ENCODE measurements at regions not wholly inside any gene's neighbourhood (a gene's known extent, or its start where the extent isn't known, plus 50 kb on each side); places are given as distances from the start of the nearest gene placed in this dataset.

DNA sequence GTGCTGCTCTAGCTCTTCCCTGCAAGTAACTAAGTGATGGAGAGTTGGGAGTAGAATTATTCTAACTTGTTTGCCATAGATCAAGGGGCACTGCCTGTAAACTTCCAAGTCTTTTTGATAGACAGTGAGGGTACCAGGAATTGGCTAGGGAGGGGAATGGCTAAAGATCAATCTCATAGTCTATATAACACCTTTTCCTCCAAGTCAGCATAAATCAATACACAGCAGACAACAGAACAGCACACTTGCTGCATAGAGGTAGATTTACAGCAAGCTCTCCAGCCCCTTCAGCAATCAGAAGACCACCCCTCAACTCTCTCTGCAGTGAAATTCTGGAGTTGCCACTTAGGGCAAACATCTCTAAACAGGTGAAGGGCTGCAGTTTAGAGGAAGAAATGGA is 643.5 kb upstream of the KLF4 start:
- DNase-seq (ENCODE audit: low read depth in 1 of 2, low spot score in 1 of 2) = no peak

DNA sequence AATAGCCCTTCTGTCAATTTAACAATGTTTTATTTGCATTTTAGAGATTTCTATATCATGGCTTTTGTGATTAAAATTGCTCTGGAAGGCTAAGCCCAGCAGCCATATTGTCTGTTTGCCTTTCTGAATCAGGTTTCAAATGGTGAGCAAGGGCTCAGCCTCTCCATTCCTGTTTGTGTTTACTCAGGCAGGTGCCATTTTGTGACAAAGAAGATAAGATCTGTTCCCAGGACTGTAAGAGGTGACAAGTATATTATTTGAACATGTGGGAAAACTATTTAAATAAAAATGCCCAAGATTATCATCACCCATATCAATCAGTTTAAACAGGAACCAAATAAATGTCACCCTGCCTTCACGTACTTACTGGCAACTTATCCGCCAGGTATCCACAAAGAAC is 641.3 kb upstream of the KLF4 start:
- DNase-seq (ENCODE audit: low read depth in 1 of 2, low spot score in 1 of 2) = no peak

DNA sequence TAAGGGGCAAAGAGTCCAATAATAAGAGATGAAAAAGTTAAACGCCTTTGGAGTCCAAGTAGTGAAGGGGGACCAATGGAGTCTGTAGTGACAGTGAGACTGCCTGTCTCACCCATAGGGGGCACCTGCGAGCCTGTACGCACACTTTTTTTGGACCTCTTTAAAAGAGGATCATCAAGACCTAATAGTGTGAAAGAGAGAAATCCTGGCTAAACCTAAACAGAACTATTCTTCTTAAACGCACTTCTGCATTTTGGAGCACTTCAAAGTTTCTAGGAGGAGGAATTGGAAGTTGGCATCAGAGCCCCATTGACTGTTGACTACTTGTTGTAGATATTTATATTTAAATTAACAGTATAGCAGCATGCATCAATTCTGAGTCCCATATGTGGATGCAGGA is 636.1 kb upstream of the KLF4 start:
- no peak for DNase-seq (ENCODE audit: low read depth in 1 of 2, low spot score in 1 of 2)

DNA sequence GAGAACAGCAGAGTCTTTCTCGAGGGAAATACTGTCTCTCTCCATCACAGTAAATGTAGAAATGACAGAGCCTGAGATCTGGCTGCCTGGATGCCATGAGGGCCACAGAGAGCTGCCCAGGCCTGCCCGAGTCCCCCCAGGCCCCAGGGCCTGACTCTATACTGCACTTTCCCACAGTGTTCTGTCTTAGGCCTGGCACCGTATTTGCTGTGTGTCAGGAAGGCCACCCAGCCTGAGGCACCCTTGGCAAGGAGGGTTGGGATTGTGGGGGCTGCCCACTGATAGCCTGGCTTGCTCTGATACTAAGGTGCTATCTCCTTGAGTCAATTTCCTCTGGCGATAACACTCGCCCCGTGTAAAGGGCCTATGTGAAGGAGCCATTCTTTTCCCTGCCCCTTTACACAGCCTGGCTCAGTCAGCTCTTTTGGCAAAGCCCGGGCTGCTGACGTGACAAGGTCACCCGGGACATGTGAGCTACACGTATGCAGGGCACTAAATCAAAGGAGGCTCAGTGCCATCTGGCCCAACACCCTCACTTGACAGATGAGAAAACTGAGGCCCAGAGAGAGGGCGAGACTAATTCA is 630.1 kb upstream of the KLF4 start:
- no peak for DNase-seq (ENCODE audit: low read depth in 1 of 2, low spot score in 1 of 2)

DNA sequence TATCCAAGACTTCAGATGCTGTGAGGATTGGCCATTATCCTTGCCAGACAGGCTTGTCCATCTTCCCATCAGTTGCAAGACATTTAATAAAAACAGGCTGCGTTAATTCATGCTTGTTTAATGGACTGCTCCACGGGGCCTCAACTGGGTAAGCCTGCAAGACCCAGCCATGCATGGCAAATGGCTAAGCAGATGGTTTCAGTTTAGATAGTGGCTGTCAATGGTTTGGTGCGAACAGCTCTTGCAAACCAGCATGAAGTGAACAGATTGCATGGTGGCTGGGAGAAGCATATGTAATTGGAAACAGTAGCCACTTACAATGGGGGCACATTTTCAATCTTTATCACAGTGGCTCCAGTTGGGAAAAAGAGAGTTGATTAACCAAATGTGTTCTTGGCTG is 628.2 kb upstream of the KLF4 start:
- DNase-seq (ENCODE audit: low read depth in 1 of 2, low spot score in 1 of 2) = no peak

DNA sequence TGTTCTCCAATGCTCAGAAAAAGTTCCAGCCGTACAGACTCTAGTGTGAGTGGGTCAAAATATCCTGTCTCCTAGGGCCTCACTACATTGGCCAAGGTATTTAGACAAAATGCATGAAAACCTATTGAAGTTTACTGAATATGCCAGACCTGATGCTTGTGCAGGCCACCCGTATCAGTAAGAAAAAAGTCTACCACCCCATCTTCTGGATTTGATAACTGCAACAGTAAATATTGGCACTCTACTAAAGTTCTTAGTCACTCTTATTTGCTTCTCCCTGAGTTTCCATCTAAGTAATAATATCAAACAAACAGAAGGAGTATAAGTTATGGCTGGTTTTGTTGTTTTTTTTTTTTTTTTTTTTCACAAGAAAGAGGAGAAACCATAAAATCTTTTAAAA is 627.7 kb upstream of the KLF4 start:
- no peak for DNase-seq (ENCODE audit: low read depth in 1 of 2, low spot score in 1 of 2)

DNA sequence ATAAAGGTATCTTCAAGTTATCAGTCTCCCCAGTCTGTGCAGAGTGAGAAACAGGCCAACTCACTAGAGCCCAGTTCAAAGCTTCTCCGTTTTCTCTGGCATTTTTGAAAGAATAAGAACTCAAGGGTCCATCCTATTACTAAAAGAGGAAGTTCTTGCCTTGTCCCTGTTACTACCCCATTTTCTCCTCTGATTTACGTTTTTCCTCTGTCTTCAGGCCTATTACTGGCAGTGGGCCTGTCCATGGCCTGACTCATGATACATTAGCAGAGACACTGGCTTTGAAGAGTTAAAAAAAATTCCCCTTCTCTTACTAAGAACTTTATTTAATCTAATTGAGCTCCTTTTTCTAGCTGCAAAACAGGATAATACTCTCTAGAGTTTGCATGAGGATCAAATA is 624.0 kb upstream of the KLF4 start:
- no peak for DNase-seq (ENCODE audit: low read depth in 1 of 2, low spot score in 1 of 2)

DNA sequence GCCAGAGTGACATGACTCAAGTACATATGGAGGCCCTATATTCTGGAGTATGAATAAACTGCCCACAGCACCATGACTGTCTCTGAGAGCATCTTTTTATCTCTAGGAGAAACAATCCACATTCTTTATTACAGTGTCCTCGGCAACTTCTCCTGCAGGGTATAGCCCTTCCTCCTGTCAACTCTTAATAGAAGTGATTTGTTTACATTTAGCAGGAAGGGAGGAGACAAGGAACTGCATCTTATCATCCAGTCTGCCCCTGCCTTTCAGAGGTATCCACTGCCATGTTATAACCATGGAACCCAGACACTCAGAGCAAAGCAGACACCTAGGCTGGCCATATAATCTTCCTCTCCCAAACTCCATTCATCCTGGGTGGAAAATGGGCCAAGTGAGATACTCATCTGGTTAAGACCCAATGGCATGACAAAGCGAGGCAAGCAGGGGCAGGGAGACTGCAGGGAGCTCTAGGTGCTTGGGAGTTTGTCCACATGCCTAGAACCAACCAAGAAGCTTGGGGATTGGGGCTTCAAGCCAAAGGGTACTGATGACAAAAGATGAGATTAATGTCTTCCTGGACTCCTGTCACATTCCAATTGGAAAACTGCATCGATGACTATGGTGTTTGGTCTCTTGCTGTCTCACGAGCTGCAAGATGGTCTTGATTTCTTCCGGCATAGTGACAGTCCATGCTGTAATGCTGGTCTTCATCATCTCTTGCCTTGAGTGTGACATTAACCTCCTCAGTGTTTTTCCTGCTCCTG is 620.5 kb upstream of the KLF4 start:
- no peak for DNase-seq (ENCODE audit: low read depth in 1 of 2, low spot score in 1 of 2)

DNA sequence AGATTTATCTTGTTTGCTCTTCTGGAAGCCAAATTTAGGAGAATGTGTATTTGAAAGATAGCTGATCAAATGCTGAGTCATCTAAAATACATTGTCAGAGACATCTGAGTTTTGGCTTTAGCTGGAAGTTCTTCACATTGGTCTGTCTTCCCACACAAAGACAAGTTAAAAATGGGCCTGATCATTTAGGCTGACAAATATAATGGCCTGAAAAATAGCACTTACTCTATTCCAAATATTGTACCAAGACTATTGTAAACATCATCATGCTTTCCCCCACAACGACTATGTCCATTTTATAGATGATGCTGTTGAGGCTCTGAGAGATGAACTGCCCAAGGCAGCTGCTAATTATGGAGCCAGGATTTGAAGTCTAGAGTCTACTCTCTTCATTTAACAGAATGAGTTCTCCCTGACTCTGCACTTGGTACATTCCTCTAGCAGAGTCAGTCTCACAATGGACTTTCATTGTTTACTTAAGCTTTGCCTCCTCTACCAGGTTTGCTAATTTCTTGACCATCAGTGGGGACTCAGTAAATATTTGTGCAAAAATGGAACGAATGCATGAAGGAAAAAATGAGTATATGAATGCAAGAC is 619.4 kb upstream of the KLF4 start:
- no peak for DNase-seq (ENCODE audit: low read depth in 1 of 2, low spot score in 1 of 2)

DNA sequence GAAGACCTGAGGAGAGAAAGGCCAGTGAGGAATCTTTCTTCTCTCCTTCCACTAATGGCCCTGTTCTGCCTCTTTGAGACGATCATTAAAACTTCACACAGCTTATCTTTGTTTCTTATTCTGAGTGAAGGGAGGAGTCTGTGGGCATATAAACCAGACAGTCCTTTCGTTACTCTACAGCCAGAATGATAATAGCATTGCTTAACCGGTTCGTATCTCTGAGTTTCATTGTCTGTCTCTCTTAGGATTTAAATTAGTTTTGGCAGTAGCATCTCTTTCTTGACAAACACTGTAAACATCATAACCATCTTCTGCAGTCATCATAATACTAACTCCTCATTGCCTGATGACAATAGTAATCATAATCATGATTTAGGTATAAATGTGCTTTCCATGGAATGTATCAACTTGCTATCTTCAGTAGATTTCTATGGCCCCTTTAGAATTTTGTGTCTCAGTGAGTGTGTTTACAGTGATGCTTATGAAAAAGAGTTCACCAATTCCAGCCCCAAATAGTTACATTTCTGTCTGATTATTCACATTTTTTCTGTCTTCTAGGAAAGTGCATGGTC is 618.8 kb upstream of the KLF4 start:
- no peak for DNase-seq (ENCODE audit: low read depth in 1 of 2, low spot score in 1 of 2)

DNA sequence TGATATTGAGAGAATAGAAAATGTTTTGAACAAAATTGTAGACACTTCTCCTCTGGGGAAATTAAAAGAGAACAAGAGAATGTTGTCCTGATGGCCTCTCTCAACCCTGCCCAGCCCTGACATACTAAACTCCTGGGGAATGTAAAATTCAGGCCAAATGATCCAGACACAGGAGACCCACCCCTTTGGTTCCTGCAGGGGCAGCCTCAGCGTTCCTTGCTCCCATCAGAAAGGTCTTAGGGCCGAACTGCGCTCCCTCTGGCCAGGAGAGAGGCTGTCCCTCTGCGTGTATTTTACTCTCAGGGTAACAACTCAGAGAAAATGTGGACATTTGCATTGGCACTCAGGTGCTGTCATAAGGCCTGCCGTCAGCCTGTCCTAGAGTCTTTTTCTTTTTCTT is 616.3 kb upstream of the KLF4 start:
- DNase-seq (ENCODE audit: low read depth in 1 of 2, low spot score in 1 of 2) = no peak

DNA sequence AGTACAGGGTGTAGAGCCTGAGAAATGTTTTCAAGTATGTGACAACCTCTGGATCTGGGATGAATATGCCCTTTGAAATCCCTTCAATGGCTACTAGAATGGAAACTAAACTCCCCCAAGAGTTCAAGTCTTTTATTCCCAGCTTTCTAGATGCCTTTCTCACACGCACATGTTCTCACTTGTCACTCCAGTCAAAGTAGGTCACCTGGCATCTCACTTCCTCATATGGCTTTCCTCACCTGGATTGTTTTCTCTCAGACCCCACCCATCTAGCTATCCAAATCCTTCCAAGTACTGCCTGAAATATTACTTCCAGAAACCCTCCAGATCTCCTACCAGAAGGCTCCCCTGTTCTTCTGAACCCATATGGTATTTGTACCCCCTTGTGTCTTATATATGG is 615.4 kb upstream of the KLF4 start:
- no peak for DNase-seq (ENCODE audit: low read depth in 1 of 2, low spot score in 1 of 2)

DNA sequence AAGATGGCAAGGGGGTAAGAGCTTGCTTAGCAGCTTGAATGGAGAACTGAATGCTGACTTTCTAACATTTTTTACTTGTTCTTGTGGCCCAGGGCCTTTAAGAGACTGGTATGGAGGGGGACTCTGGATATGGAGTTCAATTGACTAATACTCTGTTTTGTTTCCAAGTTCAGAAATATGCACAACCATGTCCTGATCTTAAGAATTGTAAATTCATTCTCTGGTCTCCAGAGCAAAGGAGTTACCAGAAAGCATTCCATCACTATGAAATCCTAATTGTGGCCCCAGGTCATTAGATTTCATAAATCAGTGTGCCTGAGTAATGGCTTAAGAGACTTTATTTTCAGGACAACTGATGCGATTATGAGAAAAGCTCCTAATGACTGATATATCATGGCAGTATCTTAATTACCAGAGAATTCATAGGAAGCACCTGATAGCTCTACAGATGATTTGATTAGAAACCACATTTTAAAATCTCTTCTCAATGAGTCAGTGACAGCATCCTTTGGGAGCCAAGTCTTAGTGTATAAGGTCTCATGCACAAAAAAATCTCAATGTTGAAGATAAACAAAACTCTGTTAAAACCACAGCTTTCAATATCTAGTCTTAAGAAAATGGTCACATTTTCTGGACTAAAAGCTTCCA is 613.6 kb upstream of the KLF4 start:
- no peak for DNase-seq (ENCODE audit: low read depth in 1 of 2, low spot score in 1 of 2)

DNA sequence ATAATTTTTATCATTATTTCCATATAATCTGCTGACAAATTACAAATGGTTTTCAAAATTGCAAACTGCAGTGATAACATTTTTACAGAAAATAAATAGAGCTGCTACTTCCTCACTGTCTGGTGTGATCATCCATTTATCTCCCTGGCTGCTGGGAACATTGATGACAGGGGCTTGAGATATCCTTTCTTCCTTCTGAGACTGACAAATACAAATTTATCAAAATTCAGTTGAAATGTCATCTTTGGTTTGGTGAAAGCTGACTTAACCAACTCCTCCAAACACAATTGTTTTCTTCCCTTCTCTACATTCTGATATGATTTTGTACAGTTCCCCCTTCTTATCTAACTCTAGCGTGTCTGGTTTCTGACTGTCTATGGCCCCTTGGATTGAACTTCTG is 611.8 kb upstream of the KLF4 start:
- no peak for DNase-seq (ENCODE audit: low read depth in 1 of 2, low spot score in 1 of 2)

DNA sequence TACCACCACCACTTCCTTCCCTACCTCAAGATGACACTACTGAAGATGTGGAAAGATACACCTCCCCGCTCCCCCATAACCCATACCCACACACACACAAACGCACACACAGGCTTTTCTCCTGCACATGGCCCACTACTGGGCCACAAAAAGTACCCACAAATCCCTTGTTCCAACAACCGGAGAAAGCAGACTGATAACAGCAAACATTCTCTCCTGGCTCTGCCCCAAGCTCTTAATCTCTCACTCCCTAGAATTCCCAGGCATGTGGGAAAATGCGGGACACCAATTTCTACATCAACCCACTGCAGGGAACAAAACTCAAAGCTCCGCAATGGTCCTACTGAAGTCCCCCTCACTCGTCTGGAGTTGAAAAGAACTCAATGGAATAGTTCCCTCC is 611.0 kb upstream of the KLF4 start:
- DNase-seq (ENCODE audit: low read depth in 1 of 2, low spot score in 1 of 2) = no peak

DNA sequence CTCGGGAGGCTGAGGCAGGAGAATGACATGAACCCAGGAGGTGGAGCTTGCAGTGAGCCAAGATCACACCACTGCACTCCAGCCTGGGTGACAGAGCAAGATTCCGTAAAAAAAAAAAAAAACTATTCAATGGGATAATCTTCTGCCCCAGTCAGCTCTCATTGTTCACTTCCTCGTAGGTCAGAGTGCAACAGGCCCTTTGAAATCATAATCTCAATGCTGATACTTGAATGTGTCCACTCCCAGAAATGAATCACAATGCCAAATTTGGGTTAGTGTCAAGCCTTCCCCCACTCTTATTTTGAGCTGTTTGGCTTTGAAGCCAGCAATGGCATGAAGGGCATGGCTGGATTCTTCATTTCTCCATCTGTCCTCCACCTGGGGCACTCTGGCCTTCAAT is 610.3 kb upstream of the KLF4 start:
- DNase-seq (ENCODE audit: low read depth in 1 of 2, low spot score in 1 of 2) = no peak

DNA sequence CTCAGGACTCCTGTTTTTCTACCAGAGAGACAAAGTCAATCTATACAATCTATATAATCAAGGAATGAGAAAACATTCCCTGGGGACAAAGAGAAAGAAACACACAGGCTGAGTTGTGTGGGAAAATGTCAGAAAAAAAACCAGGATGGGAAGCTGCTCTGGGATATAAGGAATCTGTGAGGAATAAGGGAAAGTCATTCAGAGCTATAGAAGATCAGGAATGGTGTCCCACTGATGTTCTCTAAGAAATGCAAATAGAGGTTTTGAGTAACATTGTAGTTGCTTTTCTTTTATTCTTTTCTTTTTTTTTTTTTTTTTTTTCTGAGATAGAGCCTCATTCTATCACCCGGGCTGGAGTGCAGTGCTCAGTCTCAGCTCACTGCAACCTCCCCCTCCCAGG is 605.9 kb upstream of the KLF4 start:
- no peak for DNase-seq (ENCODE audit: low read depth in 1 of 2, low spot score in 1 of 2)

DNA sequence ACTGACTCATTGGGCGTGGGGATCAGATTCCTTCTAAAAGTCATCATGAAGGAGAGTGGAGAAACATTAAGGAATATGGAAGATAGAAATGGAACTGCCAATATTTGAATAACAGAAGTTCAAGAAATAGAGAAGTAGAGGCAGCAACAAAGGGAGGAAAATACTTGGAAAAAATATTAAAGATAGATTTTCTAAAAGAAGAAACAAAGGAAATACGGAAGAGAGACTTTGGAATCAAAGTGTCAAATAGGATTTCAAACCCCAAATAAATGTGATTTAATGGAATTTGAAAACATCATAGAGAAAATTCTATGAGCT is 605.1 kb upstream of the KLF4 start:
- no peak for DNase-seq (ENCODE audit: low read depth in 1 of 2, low spot score in 1 of 2)

DNA sequence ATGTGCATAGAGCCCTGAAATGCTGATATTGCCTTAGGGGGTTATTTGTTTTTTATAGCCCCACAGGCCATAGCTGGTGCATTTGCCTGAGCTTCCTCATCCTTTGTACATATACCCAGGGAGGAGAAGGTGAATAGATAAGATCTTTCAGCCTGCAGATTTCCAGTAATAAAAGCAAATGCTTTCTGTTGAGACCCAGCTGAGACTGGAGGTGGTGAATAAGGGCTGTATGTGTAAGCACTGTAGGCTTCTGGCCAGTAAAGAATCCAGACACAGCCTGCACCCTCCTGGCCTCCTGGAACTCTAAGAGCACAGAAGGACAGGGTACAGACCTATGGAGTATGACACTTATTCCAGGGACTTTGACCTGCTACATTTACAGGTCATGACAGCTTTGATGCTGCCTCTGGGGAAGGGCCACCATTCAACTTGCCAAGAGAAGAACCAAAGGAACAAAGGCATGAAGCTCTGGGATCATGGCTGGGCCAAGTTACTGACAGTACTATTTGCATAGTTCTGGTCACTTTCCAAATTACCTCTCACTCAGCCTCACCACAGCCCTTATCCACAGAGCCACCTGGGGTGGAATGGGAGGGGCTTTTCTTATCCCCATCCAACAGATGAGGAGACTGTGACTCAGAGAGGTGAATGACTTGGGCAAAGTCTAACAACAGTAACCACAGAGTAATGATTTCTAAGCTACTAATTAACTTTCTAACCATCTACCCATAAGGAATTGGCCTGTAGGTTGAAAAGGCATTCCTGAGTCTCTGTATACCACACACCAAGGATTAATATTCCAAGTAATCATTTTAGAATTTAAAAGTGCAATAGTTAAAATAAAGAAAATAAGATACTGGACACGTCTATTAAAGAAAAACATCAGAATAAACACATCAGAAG is 604.5 kb upstream of the KLF4 start:
- DNase-seq (ENCODE audit: low read depth in 1 of 2, low spot score in 1 of 2) = no peak

DNA sequence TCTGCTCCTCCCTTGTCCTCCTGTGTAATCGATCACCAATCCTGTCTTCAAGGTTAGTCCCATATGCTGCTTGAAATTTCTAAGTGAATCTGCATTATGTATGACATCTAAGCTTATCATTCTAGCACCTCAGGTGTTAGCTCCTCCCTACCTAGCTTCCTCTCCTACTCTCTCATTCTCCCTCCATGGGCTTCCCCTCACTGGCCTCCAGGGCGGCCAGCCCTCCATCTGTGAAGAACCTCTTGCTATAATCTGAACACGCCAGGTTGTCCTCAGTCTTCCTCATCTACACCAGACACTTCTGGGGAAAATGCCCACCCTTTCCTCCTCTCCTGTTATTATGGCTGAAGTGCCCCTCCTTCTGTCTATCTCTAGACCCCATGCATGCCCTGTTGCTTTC is 599.3 kb upstream of the KLF4 start:
- DNase-seq (ENCODE audit: low read depth in 1 of 2, low spot score in 1 of 2) = no peak

DNA sequence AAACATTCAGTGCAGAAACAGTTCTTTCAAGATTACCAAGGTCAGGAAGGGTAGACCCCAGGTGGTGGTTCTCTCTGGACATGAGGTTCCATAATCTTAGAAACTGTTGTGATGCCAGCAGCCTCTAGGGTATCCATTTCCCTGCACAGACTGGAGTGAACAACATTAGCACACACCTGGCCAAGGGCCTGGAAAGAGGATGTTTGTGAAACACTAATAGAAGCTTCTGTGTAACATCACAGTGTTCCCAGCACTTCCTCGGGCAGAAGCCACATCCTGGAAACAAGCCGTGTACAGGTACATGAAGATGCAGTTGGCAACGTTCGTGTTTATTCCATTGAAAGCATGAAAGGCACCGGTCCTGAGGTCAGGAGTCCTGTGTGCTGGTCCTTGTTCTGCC is 598.2 kb upstream of the KLF4 start:
- no peak for DNase-seq (ENCODE audit: low read depth in 1 of 2, low spot score in 1 of 2)

All from activated CD4-positive, alpha-beta T cell treated with anti-CD3 and anti-CD28 coated beads, Interleukin-2, amount 50 U/mL, for 24 hours (primary cell).